ENCODE measurements at regions not wholly inside any gene's neighbourhood (a gene's known extent, or its start where the extent isn't known, plus 50 kb on each side); places are given as distances from the start of the nearest gene placed in this dataset.
A peak's percentile ranks its signal among the peaks of the same experiment; 100 is the strongest.
"Not testable (repeated sequence)": the region's sequence is repeated elsewhere in the genome, so short reads cannot be mapped to it uniquely, and the experiment has no call there.

GRCh38 chr10:6729071-6729774, 149.1 kb upstream of the PRKCQ start:
- DNase-seq (ENCODE audit: low read depth): peak; percentile 83

GRCh38 chr10:6726924-6727323, 146.8 kb upstream of the PRKCQ start:
- no peak for DNase-seq (ENCODE audit: low read depth)

- no peak for DNase-seq (ENCODE audit: low read depth)
Observed at GRCh38 chr10:6722616-6723004, 142.5 kb upstream of the PRKCQ start.

- DNase-seq (ENCODE audit: low read depth): peak; percentile 89
Observed at GRCh38 chr10:6721964-6722615, 142.0 kb upstream of the PRKCQ start.

- peak; percentile 97 for DNase-seq (ENCODE audit: low read depth)
Observed at GRCh38 chr10:6721480-6721879, 141.4 kb upstream of the PRKCQ start.

GRCh38 chr10:6719561-6719960, 139.5 kb upstream of the PRKCQ start:
- no peak for DNase-seq (ENCODE audit: low read depth)

GRCh38 chr10:6718550-6718949, 138.5 kb upstream of the PRKCQ start:
- DNase-seq (ENCODE audit: low read depth): no peak

- peak; percentile 71 for DNase-seq (ENCODE audit: low read depth)
Observed at GRCh38 chr10:6716516-6716915, 136.4 kb upstream of the PRKCQ start.

- DNase-seq (ENCODE audit: low read depth): no peak
Observed at GRCh38 chr10:6713716-6714115, 133.6 kb upstream of the PRKCQ start.

GRCh38 chr10:6713120-6713519, 133.0 kb upstream of the PRKCQ start:
- DNase-seq (ENCODE audit: low read depth): no peak

GRCh38 chr10:6711881-6712280, 131.8 kb upstream of the PRKCQ start:
- no peak for DNase-seq (ENCODE audit: low read depth)

GRCh38 chr10:6711408-6711841, 131.3 kb upstream of the PRKCQ start:
- DNase-seq (ENCODE audit: low read depth): no peak

GRCh38 chr10:6707352-6707751, 127.3 kb upstream of the PRKCQ start:
- no peak for DNase-seq (ENCODE audit: low read depth)

- no peak for DNase-seq (ENCODE audit: low read depth)
Observed at GRCh38 chr10:6706725-6707124, 126.6 kb upstream of the PRKCQ start.

- no peak for DNase-seq (ENCODE audit: low read depth)
Observed at GRCh38 chr10:6704896-6705295, 124.8 kb upstream of the PRKCQ start.

GRCh38 chr10:6702833-6703232, 122.8 kb upstream of the PRKCQ start:
- not testable (repeated sequence) for DNase-seq (ENCODE audit: low read depth)

- no peak for DNase-seq (ENCODE audit: low read depth)
Observed at GRCh38 chr10:6702030-6702429, 122.0 kb upstream of the PRKCQ start.

- DNase-seq (ENCODE audit: low read depth): no peak
Observed at GRCh38 chr10:6701289-6701688, 121.2 kb upstream of the PRKCQ start.

- no peak for DNase-seq (ENCODE audit: low read depth)
Observed at GRCh38 chr10:6700066-6700465, 120.0 kb upstream of the PRKCQ start.

- no peak for DNase-seq (ENCODE audit: low read depth)
Observed at GRCh38 chr10:6699336-6699735, 119.3 kb upstream of the PRKCQ start.

GRCh38 chr10:6695519-6695918, 115.4 kb upstream of the PRKCQ start:
- no peak for DNase-seq (ENCODE audit: low read depth)

- DNase-seq (ENCODE audit: low read depth): no peak
Observed at GRCh38 chr10:6694447-6695140, 114.5 kb upstream of the PRKCQ start.

- DNase-seq (ENCODE audit: low read depth): no peak
Observed at GRCh38 chr10:6692856-6693255, 112.8 kb upstream of the PRKCQ start.

Data from GM04504 (cell line).